Activated CD4-positive, alpha-beta T cell treated with anti-CD3 and anti-CD28 coated beads, Interleukin-2, amount 50 U/mL, for 16 hours (primary cell): ENCODE measurements at regions not wholly inside any gene's neighbourhood (a gene's known extent, or its start where the extent isn't known, plus 50 kb on each side); places are given as distances from the start of the nearest gene placed in this dataset.
A peak's percentile ranks its signal among the peaks of the same experiment; 100 is the strongest.
"Not testable (repeated sequence)": the region's sequence is repeated elsewhere in the genome, so short reads cannot be mapped to it uniquely, and the experiment has no call there.

Source experiments
- DNase-seq: peaks from one replicate; pipeline ENCODE4 v3.0.0-alpha.2; 2020

DNA sequence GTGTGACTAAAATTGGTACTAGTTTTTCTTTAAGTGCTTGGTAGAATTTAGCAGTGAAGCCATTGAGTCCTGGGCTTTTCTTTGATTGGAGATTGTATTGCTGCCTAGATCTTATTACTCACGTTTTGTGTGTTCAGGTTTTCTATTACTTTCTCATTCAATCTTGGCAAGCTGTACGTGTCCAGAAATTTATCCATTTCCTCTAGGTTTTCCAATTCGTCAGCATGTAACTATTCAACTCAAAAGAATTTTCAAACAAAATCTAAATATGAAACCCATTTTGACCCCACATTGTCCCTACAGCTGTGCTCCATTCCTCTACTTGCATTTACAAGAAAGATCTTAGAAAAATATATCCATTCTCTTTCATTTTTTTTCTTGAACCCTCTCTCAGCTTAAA, 1613.4 kb upstream of the SEL1L start:
- no peak for DNase-seq

GRCh38 chr14:83151571-83151970, 1617.9 kb upstream of the SEL1L start:
- no peak for DNase-seq

GRCh38 chr14:83153081-83153480, 1619.4 kb upstream of the SEL1L start:
- DNase-seq = no peak

DNA sequence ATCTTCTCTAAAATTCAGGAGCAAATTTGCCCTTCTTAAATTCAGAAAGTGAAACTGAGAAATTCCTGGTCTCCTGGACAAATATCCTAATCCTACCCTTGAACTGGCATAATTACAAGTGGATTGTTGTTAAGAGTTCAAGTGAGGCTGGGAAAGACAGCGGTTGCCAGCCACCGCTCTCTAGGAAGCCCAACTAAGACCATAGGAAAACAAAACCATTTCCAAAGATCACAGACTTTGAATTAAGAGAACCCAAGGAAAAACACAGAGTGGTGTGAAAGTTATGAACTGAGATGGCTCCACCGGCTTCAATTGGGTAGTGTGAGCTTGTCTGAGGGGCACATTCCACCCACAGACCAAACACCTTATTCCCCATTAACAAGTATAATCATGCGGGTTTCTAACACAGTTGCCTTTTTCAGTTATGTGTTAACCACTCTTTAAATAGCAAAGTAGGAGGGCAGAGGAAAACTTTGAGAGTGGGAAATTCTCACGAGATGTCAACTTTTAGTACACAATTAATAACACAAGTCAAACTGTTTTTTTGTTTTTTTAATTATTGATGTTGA, 1628.8 kb upstream of the SEL1L start:
- DNase-seq = no peak

DNA sequence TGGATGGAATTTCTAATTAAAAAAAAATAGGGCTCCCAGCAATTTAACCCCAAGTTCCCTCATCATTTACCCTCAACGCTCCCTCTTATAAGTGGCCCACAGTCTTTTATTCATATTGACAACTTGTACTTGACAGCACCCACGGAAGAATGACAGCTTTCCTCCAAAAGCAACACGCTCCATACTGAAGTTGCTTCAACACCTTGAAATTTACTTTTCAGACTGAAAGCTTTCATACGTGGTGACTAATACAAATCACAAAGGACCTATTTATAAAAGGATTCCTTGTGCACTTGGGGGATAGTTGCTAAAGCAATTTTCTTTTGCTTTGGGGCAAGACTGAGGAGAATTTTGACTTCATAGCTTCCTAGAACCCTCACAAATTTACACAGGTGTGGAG, 1629.4 kb upstream of the SEL1L start:
- DNase-seq = no peak

GRCh38 chr14:83164016-83164415, 1630.4 kb upstream of the SEL1L start:
- no peak for DNase-seq

DNA sequence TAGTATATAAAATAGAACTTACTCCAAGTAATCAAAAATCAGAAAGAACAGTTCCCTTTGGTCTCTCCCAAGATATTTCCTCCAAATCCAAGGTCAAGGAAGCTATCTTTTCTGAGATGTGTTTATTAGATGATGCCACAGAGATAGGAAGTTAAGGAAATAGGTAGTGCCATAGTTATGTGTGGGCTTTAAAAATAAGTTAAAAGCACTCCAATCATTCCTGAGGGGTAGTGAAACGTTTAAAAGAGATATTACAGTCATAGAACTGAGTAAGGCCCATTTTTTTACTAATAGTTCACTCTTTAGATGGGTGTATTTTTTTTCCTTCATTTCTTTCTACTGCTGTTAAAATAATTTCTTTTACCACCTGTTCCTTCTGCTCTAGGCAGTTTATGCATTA, 1630.9 kb upstream of the SEL1L start:
- DNase-seq = no peak

- DNase-seq = no peak
These were observed 1636.5 kb upstream of the SEL1L start for GRCh38 chr14:83170165-83170564.

DNA sequence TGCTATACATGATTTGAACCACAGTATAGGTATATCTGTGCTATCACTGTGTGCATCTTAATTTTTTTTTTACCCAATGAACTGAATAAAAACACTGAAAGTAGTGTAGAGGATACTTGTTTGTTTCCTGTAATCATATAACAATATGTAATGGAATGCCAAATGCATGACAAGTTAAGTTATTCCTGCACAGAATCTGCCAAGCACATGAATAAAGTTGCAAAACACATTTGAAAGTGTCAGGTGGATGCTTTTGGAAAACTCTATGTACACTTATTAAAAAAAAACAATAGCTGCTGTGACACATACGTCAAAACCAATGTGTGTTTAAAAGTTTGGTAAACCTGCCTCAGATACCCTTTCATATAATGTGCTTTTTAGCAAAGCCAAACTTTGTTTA, 1638.1 kb upstream of the SEL1L start:
- DNase-seq = no peak

DNA sequence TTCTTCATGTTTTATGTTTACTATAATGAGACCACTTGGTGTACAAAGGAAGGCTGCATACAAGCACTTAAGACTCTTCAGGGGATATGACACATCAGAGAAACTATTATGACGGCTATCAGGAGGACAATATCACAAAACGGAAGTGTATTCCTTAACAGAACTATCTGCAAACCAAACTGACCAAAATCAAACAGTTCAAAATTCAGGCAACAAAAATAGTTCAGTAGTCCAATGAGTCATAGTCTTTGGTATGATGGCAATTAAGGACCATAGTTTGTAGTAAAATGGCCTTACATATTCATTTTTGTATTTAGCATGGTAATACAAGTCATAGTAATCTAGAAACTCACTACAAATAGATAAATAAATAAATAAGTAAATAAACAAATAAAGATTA, 1638.7 kb upstream of the SEL1L start:
- DNase-seq = no peak

DNA sequence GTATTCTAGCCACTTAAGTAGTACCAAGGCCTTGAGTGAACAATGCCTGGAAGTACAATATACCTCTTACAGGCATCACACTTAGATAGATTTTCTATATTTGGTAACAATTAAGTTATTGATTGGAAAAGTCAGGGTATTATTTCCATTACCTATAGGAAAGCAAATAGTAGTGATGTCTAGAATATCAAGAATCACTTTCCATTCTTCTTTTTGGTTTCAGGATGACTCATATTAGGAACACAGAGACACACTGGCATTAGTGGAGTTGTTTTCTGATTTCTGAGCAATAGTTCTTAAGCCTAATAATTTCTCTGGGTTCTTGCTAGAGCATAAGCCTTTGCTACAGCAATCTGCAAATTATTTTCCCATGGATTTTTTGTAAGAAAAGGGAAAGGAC, 1640.0 kb upstream of the SEL1L start:
- no peak for DNase-seq

DNA sequence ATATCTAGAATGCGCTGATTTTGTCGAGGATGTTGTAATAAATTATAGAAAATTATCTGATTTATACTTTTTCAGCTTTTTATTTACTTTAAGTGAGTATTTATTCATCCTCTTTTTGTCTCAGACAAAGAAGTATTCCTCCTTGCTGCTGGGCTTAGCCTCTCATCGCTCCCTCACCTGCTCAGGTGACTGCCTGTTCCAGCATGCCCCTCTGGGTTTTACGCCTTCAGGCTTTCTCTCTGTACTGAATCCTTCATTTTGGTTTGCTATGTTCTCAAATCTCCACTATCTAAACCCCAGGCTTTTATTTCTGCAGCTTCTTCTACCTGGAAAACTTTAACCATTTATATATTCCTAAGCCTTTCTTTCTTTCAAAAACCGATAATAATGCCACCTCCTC, 1650.9 kb upstream of the SEL1L start:
- no peak for DNase-seq

DNA sequence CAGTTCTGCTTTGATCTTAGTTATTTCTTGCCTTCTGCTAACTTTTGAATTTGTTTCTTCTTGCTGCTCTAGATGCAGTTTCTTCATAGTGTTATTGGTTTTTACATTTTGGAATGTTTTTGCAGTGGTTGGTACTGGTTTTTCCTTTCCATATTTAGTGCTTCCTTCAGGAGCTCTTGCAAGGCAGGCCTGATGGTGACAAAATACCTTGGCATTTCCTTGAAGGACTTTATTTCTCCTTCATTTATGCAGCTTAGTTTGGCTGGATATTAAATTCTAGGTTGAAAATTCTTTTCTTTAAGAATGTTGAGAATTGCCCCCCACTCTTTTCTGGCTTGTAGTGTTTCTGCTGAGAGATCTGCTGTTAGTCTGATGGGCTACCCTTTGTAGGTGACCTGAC, 1654.7 kb upstream of the SEL1L start:
- not testable (repeated sequence) for DNase-seq

GRCh38 chr14:83196236-83196635, 1662.6 kb upstream of the SEL1L start:
- DNase-seq = no peak

- no peak for DNase-seq
These were observed 1663.6 kb upstream of the SEL1L start for GRCh38 chr14:83197271-83197670.

DNA sequence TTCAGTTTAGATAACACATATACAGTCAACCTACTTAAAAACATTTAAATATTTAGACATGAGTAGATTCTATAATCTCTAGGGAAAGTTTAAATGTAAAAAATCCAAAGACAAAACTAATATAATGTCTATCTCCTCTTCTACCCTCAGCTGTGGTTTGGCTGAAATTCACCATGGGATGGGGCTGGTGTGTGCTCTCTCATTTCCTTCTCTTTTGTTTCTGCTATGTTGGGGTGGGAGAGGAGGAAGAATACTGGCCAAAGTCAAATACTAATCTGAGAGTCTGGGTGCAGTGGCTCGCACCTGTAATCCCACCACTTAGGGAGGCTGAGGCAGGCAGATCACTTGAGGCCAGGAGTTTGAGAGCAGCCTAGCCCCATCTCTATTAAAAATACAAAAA, 1673.9 kb upstream of the SEL1L start:
- no peak for DNase-seq

DNA sequence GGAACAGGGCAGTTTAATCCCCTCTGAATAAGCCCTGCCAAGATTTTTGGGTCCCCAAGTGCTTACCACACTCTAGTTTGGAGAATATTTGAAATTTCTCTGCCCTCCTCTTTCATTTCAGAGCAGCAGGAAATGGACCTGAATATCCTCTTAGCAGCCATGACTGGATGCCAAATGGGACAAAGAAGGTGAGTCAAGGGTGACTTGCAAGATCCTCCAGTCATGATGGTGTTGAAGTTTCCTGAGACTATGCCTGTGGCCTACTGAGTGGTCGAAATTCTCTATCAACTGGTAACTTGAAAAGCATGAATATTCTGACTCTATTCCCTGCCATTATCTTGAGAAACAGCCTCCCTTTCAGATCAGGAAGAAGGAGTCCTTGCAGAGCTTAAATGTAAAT, 1674.7 kb upstream of the SEL1L start:
- no peak for DNase-seq

DNA sequence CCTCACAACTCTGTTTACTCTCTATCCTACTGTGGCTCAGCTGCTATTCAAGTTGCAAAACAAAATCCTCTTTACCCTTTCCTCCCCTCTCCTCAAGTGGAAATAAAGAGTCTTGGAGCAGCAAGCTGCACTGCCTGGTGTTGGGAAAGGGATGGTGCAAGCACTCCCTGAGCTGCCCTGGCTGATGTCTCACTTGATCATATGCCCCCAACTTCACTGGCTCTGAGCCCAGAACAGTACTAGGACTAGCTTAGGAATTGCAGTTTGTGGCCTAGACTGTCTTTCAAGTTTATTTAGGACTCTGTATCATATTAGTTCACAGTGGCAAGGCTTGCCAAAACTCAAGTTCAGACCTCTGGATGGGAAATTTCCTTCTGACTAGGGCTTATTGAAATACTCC, 1683.8 kb upstream of the SEL1L start:
- DNase-seq = no peak

DNA sequence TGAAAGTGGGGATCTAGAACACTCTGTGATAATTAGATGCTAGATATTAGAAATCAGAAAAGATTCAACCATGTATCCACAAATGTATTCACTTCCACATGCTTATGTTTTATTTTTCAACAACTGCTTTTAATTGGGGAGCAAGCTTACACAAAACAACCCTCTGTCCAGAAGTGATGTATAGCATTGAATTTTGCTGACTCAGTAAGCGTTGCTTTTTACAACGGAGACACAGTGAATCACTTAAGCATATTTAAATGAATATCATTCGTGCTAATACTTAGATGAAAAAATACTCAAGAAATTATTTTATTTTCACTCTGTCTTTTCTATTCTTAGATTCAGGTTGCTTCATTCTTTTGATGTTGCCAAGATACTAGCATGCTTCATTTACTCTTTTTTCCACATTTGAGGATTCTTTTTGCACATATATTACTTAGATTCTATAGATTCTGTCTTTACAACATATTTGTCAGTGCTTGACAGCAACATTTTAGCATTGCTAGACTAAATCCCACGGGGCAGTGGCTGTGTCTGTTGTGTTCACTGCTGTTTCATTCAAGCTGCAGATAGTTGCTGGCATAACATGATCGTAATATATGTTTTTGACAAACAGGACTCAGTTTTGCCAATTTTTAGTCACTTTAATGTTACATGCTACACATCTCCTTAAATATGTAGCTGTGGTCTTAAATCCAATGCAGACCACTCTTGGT, 1714.4 kb upstream of the SEL1L start:
- DNase-seq = no peak

DNA sequence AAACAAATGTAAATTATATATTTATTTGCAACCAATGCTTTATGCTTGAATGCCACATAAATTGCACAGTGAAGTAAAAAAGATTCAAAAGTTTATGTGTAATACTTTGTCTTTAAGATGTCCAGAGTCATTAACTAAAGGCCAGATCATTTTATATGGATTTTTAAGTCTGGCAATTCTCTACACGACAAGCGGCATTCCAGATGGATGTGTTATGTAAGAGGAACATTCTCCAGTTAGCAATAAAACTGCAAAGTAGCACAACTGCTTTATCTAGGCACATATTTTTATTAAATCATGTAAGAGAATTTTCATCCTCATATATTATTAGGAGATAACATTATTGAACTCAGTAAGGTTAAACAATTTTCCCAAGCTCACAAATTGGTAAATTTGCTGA, 1717.7 kb upstream of the SEL1L start:
- DNase-seq = no peak

- no peak for DNase-seq
These were observed 1720.2 kb upstream of the SEL1L start for GRCh38 chr14:83253870-83254269.

GRCh38 chr14:83255015-83255726, 1721.5 kb upstream of the SEL1L start:
- peak; percentile 0 for DNase-seq

GRCh38 chr14:83255727-83256090, 1722.1 kb upstream of the SEL1L start:
- no peak for DNase-seq
